ENCODE measurements at regions not wholly inside any gene's neighbourhood (a gene's known extent, or its start where the extent isn't known, plus 50 kb on each side); places are given as distances from the start of the nearest gene placed in this dataset.

DNA sequence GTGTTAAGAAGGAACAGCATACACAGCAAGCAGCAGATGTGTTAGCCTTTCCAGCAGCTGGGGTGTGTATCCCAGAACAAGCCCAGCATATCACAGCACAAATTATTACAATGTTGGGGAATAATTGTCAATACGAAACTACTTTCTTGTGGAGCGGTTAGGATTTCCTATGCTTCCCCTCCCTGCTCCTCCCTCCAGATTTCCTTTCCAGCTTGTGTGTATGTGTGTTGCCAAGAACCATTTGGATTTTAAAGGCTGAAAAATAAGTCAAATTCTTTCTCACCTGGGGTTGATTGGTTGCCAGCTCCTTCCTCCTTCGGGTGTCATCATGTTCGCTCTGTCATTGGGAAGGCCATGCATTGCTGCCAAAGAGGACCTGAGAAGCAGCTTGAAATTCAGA is 178.2 kb upstream of the FRMPD4 start:
- TF ChIP-seq POLR2A (IDR thresholded peaks at IDR 0.05), result no peak
- TF ChIP-seq, protein P1, sequence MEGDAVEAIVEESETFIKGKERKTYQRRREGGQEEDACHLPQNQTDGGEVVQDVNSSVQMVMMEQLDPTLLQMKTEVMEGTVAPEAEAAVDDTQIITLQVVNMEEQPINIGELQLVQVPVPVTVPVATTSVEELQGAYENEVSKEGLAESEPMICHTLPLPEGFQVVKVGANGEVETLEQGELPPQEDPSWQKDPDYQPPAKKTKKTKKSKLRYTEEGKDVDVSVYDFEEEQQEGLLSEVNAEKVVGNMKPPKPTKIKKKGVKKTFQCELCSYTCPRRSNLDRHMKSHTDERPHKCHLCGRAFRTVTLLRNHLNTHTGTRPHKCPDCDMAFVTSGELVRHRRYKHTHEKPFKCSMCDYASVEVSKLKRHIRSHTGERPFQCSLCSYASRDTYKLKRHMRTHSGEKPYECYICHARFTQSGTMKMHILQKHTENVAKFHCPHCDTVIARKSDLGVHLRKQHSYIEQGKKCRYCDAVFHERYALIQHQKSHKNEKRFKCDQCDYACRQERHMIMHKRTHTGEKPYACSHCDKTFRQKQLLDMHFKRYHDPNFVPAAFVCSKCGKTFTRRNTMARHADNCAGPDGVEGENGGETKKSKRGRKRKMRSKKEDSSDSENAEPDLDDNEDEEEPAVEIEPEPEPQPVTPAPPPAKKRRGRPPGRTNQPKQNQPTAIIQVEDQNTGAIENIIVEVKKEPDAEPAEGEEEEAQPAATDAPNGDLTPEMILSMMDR (IDR thresholded peaks at IDR 0.05), result no peak
